Naive thymus-derived CD4-positive, alpha-beta T cell (primary cell): ENCODE measurements at regions not wholly inside any gene's neighbourhood (a gene's known extent, or its start where the extent isn't known, plus 50 kb on each side); places are given as distances from the start of the nearest gene placed in this dataset.

Experiments
- ATAC-seq: fragments of 150-1000 bp; cut with Tn5 transposase; 2 replicates; pipeline ENCODE4 v1.10.0; 2021; ENCODE audit warnings: mild to moderate bottlenecking, moderate library complexity
- CTCF ChIA-PET: fragments of 350-600 bp; sonication (Branson Sonifier 250); formaldehyde crosslinking; loops from one replicate; lab custom pipeline; 2021; ENCODE audit warnings: antibody characterized with exemption; lab: Charles Lee
- POLR2A ChIA-PET: fragments of 350-600 bp; sonication (Branson Sonifier 250); formaldehyde crosslinking; loops from one replicate; lab custom pipeline; 2021; ENCODE audit warnings: antibody characterized with exemption, inconsistent platforms; lab: Charles Lee
- DNase-seq, 9 donors: peaks; one replicate each; pipeline versions ENCODE4 v3.0.0 to v3.0.0-alpha.2; 2020 to 2022; ENCODE audit warnings: mixed read lengths in 1 of 9
- H3K27ac ChIP-seq: one replicate; pipeline ENCODE4 v1.7.0; 2013; ENCODE audit warnings: mild to moderate bottlenecking, low read depth, low read length, moderate library complexity
- H3K27me3 ChIP-seq, 2 donors: one replicate each; pipeline ENCODE4 v1.7.0; 2013; ENCODE audit warnings: low read length in 2 of 2, mild to moderate bottlenecking in 2 of 2, moderate library complexity in 2 of 2; ENCODE audit not compliant: control insufficient read depth in 2 of 2, insufficient read depth in 2 of 2
- H3K36me3 ChIP-seq, 3 experiments: 1 replicate in 2 of 3; 2 replicates in 1 of 3; pipeline ENCODE4 v1.7.0; 2013; ENCODE audit warnings: low read length in 3 of 3, mild to moderate bottlenecking in 3 of 3, moderate library complexity in 1 of 3; ENCODE audit not compliant: insufficient read depth in 3 of 3, control insufficient read depth in 2 of 3
- H3K4me1 ChIP-seq, 2 donors: one replicate each; pipeline ENCODE4 v1.7.0; 2013; ENCODE audit warnings: low read length in 2 of 2, mild to moderate bottlenecking in 2 of 2, moderate library complexity in 1 of 2; ENCODE audit not compliant: control insufficient read depth in 2 of 2, insufficient read depth in 2 of 2
- H3K4me3 ChIP-seq: 2 replicates; pipeline ENCODE4 v1.7.0; 2013; ENCODE audit warnings: mild to moderate bottlenecking, low read length
- H3K9me3 ChIP-seq, 3 experiments: 1 replicate in 2 of 3; 2 replicates in 1 of 3; pipeline ENCODE4 v1.7.0; 2013; ENCODE audit warnings: low read length in 3 of 3; ENCODE audit not compliant: control insufficient read depth in 2 of 3
- H3K27ac Mint-ChIP-seq, 9 donors: one replicate each; pipeline ENCODE4 v1.8.0; 2020 to 2022; ENCODE audit warnings: mixed read lengths in 9 of 9, mild to moderate bottlenecking in 8 of 9, moderate library complexity in 5 of 9, inconsistent platforms in 2 of 9
- H3K27me3 Mint-ChIP-seq, 5 donors: one replicate each; pipeline ENCODE4 v1.8.0; 2021 to 2022; ENCODE audit warnings: mixed read lengths in 5 of 5, mild to moderate bottlenecking in 1 of 5
- H3K36me3 Mint-ChIP-seq, 5 donors: one replicate each; pipeline ENCODE4 v1.8.0; 2020 to 2022; ENCODE audit warnings: mixed read lengths in 5 of 5, mild to moderate bottlenecking in 3 of 5, inconsistent platforms in 1 of 5
- H3K4me1 Mint-ChIP-seq, 7 donors: one replicate each; pipeline ENCODE4 v1.8.0; 2020 to 2022; ENCODE audit warnings: mixed read lengths in 7 of 7, mild to moderate bottlenecking in 3 of 7, inconsistent platforms in 1 of 7
- H3K4me3 Mint-ChIP-seq, 10 donors: one replicate each; pipeline ENCODE4 v1.8.0; 2020 to 2022; ENCODE audit warnings: mild to moderate bottlenecking in 10 of 10, mixed read lengths in 10 of 10, moderate library complexity in 6 of 10, inconsistent platforms in 2 of 10
- H3K9me3 Mint-ChIP-seq, 11 donors: one replicate each; pipeline ENCODE4 v1.8.0; 2020 to 2022; ENCODE audit warnings: mixed read lengths in 11 of 11, mild to moderate bottlenecking in 4 of 11, inconsistent platforms in 1 of 11, moderate library complexity in 1 of 11
- intact Hi-C, 2 donors: fragments of 100-400 bp; cut with micrococcal nuclease; formaldehyde crosslinking; loops; one replicate each; pipeline ENCODE4 v1.15.1; 2023

DNA sequence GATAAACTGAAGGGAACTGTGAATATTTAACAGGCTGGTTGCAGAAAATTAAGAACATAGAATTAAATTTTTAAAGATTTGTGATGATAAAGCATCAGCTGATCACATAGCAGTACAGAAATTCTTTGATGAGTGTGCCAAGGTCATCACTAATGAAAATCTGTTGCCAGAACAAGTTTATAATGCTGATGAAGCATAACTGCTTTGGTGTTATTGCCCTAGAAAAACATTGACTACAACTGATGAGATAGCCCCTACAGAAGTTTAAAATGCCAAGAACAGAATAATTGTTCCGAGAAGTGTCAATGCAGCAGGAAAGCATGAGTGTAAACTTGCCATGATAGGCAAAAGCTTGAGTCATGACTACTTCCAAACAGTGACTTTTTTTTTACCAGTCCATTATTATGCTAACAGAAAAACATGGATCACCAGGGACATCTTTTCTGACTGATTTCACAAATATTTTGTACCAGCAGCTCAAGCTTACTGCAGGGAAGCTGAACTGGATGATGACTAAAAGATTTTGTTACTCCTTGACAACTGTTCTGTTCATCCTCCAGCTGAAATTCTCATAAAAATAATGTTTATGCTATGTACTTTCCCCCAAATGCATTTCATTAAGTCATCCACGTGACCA lies 1136.6 kb downstream of the FAT4 start:
- Mint-ChIP-seq H3K27ac (no peak overlapping the region), H3K4me3 (no peak overlapping the region), H3K9me3 (peaks cover 0 to 15% (median 7%) of the 10 kb centered on the region in 11 donors), H3K27me3 (no peaks in the 10 kb centered on the region), H3K36me3 (no peaks in the 10 kb centered on the region), H3K4me1 (no peaks in the 10 kb centered on the region)
- Histone ChIP-seq H3K27ac (no peak overlapping the region), H3K9me3 (no peaks in the 10 kb centered on the region), H3K4me1 (no peaks in the 10 kb centered on the region), H3K4me3 (no peak overlapping the region), H3K27me3 (no peaks in the 10 kb centered on the region), H3K36me3 (no peaks in the 10 kb centered on the region)
- ChIA-PET POLR2A (no interaction called here), CTCF (no interaction called here)
- intact Hi-C loops, result no loop called here
- DNase-seq (no peak), ATAC-seq (no peak)

DNA sequence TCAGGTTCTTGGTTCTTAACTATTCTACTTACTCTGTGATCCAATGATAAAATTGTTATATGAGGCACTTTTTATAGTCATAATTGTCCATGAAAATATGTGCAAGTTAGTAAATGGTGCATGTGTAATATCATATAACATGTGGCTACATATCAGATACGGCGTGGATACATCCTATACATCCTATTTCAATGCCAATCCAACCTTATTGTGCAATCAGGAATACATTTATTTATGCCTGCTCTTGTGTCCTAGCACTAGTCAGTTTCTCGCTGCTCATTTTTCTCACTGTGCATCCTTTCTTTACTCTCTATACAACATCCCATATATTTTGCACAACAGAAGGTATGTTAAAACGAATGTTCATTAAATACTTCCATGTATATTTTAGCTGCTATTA lies 1141.1 kb downstream of the FAT4 start:
- H3K27ac Mint-ChIP-seq, result no peak overlapping the region
- no peaks in the 10 kb centered on the region for H3K36me3 ChIP-seq
- H3K9me3 ChIP-seq, result no peaks in the 10 kb centered on the region
- no peak overlapping the region for H3K4me3 Mint-ChIP-seq
- POLR2A ChIA-PET, result no interaction called here
- peaks cover 0 to 16% (median 7%) of the 10 kb centered on the region in 11 donors for H3K9me3 Mint-ChIP-seq
- intact Hi-C loops, result no loop called here
- CTCF ChIA-PET, result no interaction called here
- H3K27ac ChIP-seq, result no peak overlapping the region
- no peaks in the 10 kb centered on the region for H3K36me3 Mint-ChIP-seq
- DNase-seq (no peak), ATAC-seq (no peak)
- H3K27me3 ChIP-seq, result no peaks in the 10 kb centered on the region
- no peaks in the 10 kb centered on the region for H3K27me3 Mint-ChIP-seq
- no peaks in the 10 kb centered on the region for H3K4me1 Mint-ChIP-seq
- H3K4me1 ChIP-seq, result no peaks in the 10 kb centered on the region
- no peak overlapping the region for H3K4me3 ChIP-seq

- Histone ChIP-seq H3K4me3 (no peak overlapping the region), H3K36me3 (no peaks in the 10 kb centered on the region), H3K9me3 (no peaks in the 10 kb centered on the region), H3K4me1 (no peaks in the 10 kb centered on the region), H3K27ac (no peak overlapping the region), H3K27me3 (no peaks in the 10 kb centered on the region)
- DNase-seq, result no peak
- no peaks in the 10 kb centered on the region for H3K27me3 Mint-ChIP-seq
- ChIA-PET CTCF (no interaction called here), POLR2A (no interaction called here)
- no peak for ATAC-seq
- no peak overlapping the region for H3K27ac Mint-ChIP-seq
- H3K4me1 Mint-ChIP-seq, result no peaks in the 10 kb centered on the region
- H3K9me3 Mint-ChIP-seq, result peaks cover 0 to 10% (median 1%) of the 10 kb centered on the region in 11 donors
- intact Hi-C loops, result no loop called here
- no peaks in the 10 kb centered on the region for H3K36me3 Mint-ChIP-seq
- no peak overlapping the region for H3K4me3 Mint-ChIP-seq
Observed at GRCh38 chr4:126458993-126459392, 1144.2 kb downstream of the FAT4 start.

- POLR2A ChIA-PET, result no interaction called here
- no peak for DNase-seq
- intact Hi-C loops, result no loop called here
- Histone ChIP-seq H3K27me3 (no peaks in the 10 kb centered on the region), H3K4me1 (no peaks in the 10 kb centered on the region), H3K27ac (no peak overlapping the region), H3K4me3 (no peak overlapping the region), H3K9me3 (no peaks in the 10 kb centered on the region), H3K36me3 (no peaks in the 10 kb centered on the region)
- no peak for ATAC-seq
- Mint-ChIP-seq H3K36me3 (no peaks in the 10 kb centered on the region), H3K27ac (no peak overlapping the region), H3K9me3 (peaks cover 0 to 20% (median 6%) of the 10 kb centered on the region in 11 donors), H3K27me3 (no peaks in the 10 kb centered on the region), H3K4me1 (no peaks in the 10 kb centered on the region), H3K4me3 (no peak overlapping the region)
- CTCF ChIA-PET, result interaction anchor here (0.6 kb wide), 1 partner anchor 44 kb away, joined by 3 read pairs; no protein-coding TSS in a partner anchor
Observed at GRCh38 chr4:126465341-126465740, 1150.6 kb downstream of the FAT4 start.

DNA sequence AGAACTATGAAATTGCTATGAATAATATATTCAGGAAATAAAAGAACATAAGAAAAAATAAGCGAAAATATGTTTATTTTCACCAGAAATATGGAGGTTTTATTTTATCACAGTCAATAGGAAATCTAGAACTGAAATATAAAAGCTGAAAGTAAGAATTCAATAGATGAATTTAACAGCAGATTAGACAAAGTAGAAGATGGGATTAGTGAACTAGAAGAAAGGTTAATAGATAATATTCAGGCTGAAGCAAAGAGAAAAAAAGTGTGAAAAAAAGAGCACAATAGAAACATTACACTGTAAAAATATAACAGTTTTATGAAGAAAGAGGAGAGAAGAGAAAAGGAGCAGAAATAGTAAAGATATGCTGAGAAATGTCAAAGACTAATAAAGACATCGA lies 1152.1 kb downstream of the FAT4 start:
- no peak overlapping the region for H3K4me3 Mint-ChIP-seq
- H3K4me1 Mint-ChIP-seq, result no peaks in the 10 kb centered on the region
- no peak overlapping the region for H3K27ac Mint-ChIP-seq
- H3K36me3 Mint-ChIP-seq, result no peaks in the 10 kb centered on the region
- ChIA-PET POLR2A (no interaction called here), CTCF (no interaction called here)
- Histone ChIP-seq H3K4me1 (no peaks in the 10 kb centered on the region), H3K4me3 (no peak overlapping the region), H3K9me3 (no peaks in the 10 kb centered on the region), H3K27me3 (no peaks in the 10 kb centered on the region), H3K27ac (no peak overlapping the region), H3K36me3 (no peaks in the 10 kb centered on the region)
- no peak for DNase-seq
- H3K27me3 Mint-ChIP-seq, result no peaks in the 10 kb centered on the region
- intact Hi-C loops, result no loop called here
- no peak for ATAC-seq
- peaks cover 0 to 15% (median 3%) of the 10 kb centered on the region in 11 donors for H3K9me3 Mint-ChIP-seq

GRCh38 chr4:126468144-126468543 lies 1153.4 kb downstream of the FAT4 start:
- Mint-ChIP-seq H3K27ac (no peak overlapping the region), H3K36me3 (no peaks in the 10 kb centered on the region), H3K4me3 (no peak overlapping the region), H3K4me1 (no peaks in the 10 kb centered on the region), H3K27me3 (no peaks in the 10 kb centered on the region), H3K9me3 (peaks cover 0 to 15% (median 3%) of the 10 kb centered on the region in 11 donors)
- Histone ChIP-seq H3K36me3 (no peaks in the 10 kb centered on the region), H3K27me3 (no peaks in the 10 kb centered on the region), H3K9me3 (no peaks in the 10 kb centered on the region), H3K4me1 (no peaks in the 10 kb centered on the region), H3K27ac (no peak overlapping the region), H3K4me3 (no peak overlapping the region)
- POLR2A ChIA-PET, result no interaction called here
- no peak for DNase-seq
- intact Hi-C loops, result no loop called here
- CTCF ChIA-PET, result no interaction called here
- no peak for ATAC-seq

DNA sequence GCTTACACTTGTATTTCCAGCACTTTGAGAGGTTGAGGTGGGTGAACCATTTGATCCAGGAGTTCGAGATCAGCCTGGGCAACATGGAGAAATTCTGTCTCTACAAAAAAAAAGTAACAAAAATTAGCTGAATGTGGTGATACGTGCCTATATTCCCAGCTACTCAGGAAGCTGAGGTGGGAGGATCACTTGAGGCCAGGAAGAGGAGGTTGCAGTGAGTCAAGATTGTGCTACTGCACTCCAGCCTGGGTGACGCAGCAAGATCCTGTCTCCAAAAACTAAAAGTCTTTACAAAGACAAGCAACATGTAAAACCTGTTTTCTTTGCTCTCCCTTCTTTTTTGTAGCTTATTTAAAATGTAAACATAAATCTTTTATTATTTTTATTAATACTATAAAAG lies 1156.1 kb downstream of the FAT4 start:
- no peak overlapping the region for H3K27ac Mint-ChIP-seq
- ATAC-seq (no peak), DNase-seq (no peak)
- no peaks in the 10 kb centered on the region for H3K27me3 Mint-ChIP-seq
- intact Hi-C loops, result no loop called here
- H3K36me3 ChIP-seq, result no peaks in the 10 kb centered on the region
- no peaks in the 10 kb centered on the region for H3K27me3 ChIP-seq
- no peak overlapping the region for H3K27ac ChIP-seq
- POLR2A ChIA-PET, result no interaction called here
- H3K4me3 ChIP-seq, result no peak overlapping the region
- H3K4me3 Mint-ChIP-seq, result no peak overlapping the region
- H3K4me1 ChIP-seq, result no peaks in the 10 kb centered on the region
- no peaks in the 10 kb centered on the region for H3K36me3 Mint-ChIP-seq
- H3K4me1 Mint-ChIP-seq, result no peaks in the 10 kb centered on the region
- H3K9me3 Mint-ChIP-seq, result peaks cover 0 to 11% (median 6%) of the 10 kb centered on the region in 11 donors
- H3K9me3 ChIP-seq, result no peaks in the 10 kb centered on the region
- CTCF ChIA-PET, result no interaction called here
